OCI-LY3 (cell line): ENCODE measurements at regions not wholly inside any gene's neighbourhood (a gene's known extent, or its start where the extent isn't known, plus 50 kb on each side); places are given as distances from the start of the nearest gene placed in this dataset.

ENCODE experiments used
- EZH2phosphoT487 ChIP-seq: fragments of 200-600 bp; shearing (Covaris generic); IDR thresholded peaks from 2 replicates; pipeline ENCODE4 v1.6.1; 2018; ENCODE audit warnings: antibody characterized with exemption, mixed run types, low read depth
- TF ChIP-seq, protein P1 (sequence below): fragments of 200-600, 300-600 bp; sonication (generic); IDR thresholded peaks from 2 replicates; pipeline ENCODE4 v1.5.1; 2014; ENCODE audit warnings: antibody characterized with exemption, low read length, low read depth

DNA sequence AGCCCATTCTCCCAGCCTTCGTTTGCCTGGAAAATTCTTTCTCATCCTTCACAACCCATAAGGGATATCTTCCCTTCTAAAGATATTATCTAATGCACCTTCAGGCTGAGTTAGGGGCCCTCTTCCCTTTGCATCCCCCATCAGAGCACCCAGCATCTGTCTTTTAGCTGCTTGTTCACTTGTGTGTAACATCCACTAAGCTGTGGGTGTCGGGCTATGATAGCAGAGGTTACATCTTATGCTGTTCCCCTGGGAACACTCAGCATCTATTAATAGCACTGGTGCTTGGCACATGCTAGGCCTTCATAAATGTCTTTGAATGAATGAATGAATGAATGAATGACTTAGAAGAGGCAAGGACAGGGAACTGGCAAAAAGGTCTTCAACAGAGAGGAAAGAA, 131.8 kb downstream of the NUAK1 start:
- TF ChIP-seq, protein P1, sequence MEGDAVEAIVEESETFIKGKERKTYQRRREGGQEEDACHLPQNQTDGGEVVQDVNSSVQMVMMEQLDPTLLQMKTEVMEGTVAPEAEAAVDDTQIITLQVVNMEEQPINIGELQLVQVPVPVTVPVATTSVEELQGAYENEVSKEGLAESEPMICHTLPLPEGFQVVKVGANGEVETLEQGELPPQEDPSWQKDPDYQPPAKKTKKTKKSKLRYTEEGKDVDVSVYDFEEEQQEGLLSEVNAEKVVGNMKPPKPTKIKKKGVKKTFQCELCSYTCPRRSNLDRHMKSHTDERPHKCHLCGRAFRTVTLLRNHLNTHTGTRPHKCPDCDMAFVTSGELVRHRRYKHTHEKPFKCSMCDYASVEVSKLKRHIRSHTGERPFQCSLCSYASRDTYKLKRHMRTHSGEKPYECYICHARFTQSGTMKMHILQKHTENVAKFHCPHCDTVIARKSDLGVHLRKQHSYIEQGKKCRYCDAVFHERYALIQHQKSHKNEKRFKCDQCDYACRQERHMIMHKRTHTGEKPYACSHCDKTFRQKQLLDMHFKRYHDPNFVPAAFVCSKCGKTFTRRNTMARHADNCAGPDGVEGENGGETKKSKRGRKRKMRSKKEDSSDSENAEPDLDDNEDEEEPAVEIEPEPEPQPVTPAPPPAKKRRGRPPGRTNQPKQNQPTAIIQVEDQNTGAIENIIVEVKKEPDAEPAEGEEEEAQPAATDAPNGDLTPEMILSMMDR: no peak
- TF ChIP-seq EZH2phosphoT487: no peak
